Ishikawa (cell line): ENCODE measurements at regions not wholly inside any gene's neighbourhood (a gene's known extent, or its start where the extent isn't known, plus 50 kb on each side); places are given as distances from the start of the nearest gene placed in this dataset.

ENCODE experiments used
- CEBPB ChIP-seq: IDR thresholded peaks from 2 replicates; pipeline ENCODE4 v1.6.1; 2012
- CREB1 ChIP-seq: IDR thresholded peaks from 2 replicates; pipeline ENCODE4 v1.6.1; 2012; ENCODE audit warnings: low read depth
- EGR1 ChIP-seq: IDR thresholded peaks from 2 replicates; pipeline ENCODE4 v1.6.1; 2012
- EP300 ChIP-seq: IDR thresholded peaks from 2 replicates; pipeline ENCODE4 v1.6.1; 2012; ENCODE audit warnings: borderline replicate concordance
- FOXM1 ChIP-seq: IDR thresholded peaks from 2 replicates; pipeline ENCODE4 v1.6.1; 2012; ENCODE audit warnings: low read depth, borderline replicate concordance
- MAX ChIP-seq: IDR thresholded peaks from 2 replicates; pipeline ENCODE4 v1.6.1; 2012
- NFIC ChIP-seq: IDR thresholded peaks from 2 replicates; pipeline ENCODE4 v1.6.1; 2012
- RAD21 ChIP-seq: IDR thresholded peaks from 2 replicates; pipeline ENCODE4 v1.6.1; 2012; ENCODE audit warnings: low read depth
- REST ChIP-seq: IDR thresholded peaks from 2 replicates; pipeline ENCODE4 v1.6.1; 2012; ENCODE audit warnings: low read depth, mild to moderate bottlenecking
- TAF1 ChIP-seq: IDR thresholded peaks from 2 replicates; pipeline ENCODE4 v1.6.1; 2012; ENCODE audit warnings: low read depth, mild to moderate bottlenecking
- TCF12 ChIP-seq: IDR thresholded peaks from 2 replicates; pipeline ENCODE4 v1.6.1; 2012; ENCODE audit warnings: low read depth
- TEAD4 ChIP-seq: IDR thresholded peaks from 2 replicates; pipeline ENCODE4 v1.6.1; 2012
- USF1 ChIP-seq: IDR thresholded peaks from 2 replicates; pipeline ENCODE4 v1.6.1; 2012
- YY1 ChIP-seq: IDR thresholded peaks from 2 replicates; pipeline ENCODE4 v1.6.1; 2012; ENCODE audit warnings: low read depth
- ZBTB7A ChIP-seq: IDR thresholded peaks from 2 replicates; pipeline ENCODE4 v1.6.1; 2012; ENCODE audit warnings: low read depth

DNA sequence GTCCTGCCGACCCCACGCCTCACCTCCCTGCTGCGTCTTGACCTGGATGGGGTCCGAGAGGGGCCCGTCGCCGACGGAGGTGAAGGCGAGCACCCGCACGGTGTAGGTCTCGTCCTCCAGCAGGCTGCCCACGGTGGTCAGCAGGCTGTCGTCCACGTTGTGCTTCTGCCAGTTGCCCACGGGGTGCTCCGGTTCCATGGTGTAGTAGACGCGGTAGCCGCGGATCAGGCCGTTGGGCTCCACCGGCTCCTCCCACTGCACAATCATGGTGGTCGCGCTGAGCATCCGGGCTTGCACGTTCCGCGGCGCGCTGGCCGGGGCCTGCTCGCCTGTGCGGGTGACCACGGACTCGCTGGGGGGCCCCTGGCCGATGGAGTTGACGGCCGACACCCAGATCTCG is 96.7 kb downstream of the PTPRS start:
- TF ChIP-seq CEBPB: no peak
- TF ChIP-seq FOXM1: no peak
- TF ChIP-seq CREB1: no peak
- TF ChIP-seq MAX: no peak
- no peak for TF ChIP-seq TCF12
- no peak for TF ChIP-seq NFIC
- no peak for TF ChIP-seq EP300
- no peak for TF ChIP-seq RAD21
- TF ChIP-seq REST: no peak
- TF ChIP-seq YY1: no peak
- no peak for TF ChIP-seq EGR1
- no peak for TF ChIP-seq TEAD4
- no peak for TF ChIP-seq USF1
- TF ChIP-seq ZBTB7A: no peak
- TF ChIP-seq TAF1: no peak

DNA sequence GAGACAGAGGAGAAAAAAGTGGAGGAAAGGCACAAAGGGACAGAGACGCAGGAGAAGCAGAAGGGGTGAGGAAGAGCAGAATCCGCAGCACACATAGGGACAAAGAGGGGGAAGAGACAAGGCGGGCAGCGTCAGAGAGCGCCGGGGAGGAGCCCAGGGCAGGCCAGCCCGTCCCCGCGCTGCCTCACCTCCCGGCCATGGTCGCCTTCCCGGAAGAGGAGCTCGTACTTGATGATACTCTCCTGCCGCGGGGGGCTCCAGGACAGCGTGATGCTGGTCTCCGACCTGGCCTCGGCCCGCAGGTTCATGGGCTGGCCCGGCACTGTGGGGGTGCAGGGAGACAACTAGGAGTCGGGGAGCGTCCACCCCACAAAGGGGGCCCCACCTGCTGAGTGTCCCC is 100.6 kb downstream of the PTPRS start:
- TF ChIP-seq NFIC (no peak), CREB1 (no peak), USF1 (no peak), RAD21 (no peak), ZBTB7A (no peak), MAX (no peak), TEAD4 (no peak), CEBPB (no peak), EGR1 (no peak), REST (no peak), YY1 (no peak), EP300 (no peak), TAF1 (no peak), TCF12 (no peak), FOXM1 (no peak)

DNA sequence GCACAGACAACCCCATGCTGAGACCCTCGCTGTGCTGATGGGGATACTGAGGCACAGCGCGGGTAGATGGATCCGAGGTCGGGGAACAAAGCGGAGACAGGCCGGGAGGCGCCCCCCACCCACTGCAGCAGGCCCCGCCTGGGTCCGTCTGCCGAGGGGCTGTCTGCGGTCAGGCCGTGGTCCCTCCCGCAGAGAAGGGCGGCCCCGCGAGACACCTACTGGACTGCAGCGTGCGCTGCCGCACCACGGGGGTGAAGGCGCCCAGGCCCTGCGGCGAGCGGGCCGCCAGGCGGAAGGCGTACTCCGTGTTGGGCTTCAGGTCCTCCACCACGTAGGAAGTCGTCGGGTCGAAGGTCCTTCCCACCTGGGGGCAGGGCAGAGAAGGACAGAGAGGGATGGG is 101.9 kb downstream of the PTPRS start:
- no peak for TF ChIP-seq NFIC
- no peak for TF ChIP-seq CEBPB
- no peak for TF ChIP-seq FOXM1
- no peak for TF ChIP-seq USF1
- no peak for TF ChIP-seq ZBTB7A
- no peak for TF ChIP-seq EP300
- TF ChIP-seq YY1: no peak
- TF ChIP-seq TAF1: no peak
- TF ChIP-seq TCF12: no peak
- TF ChIP-seq TEAD4: no peak
- TF ChIP-seq CREB1: no peak

- no peak for TF ChIP-seq EGR1
- no peak for TF ChIP-seq CEBPB
- TF ChIP-seq ZBTB7A: no peak
- TF ChIP-seq YY1: no peak
- no peak for TF ChIP-seq CREB1
- no peak for TF ChIP-seq EP300
- TF ChIP-seq FOXM1: no peak
- TF ChIP-seq TAF1: no peak
- TF ChIP-seq TCF12: no peak
- TF ChIP-seq RAD21: no peak
- TF ChIP-seq REST: no peak
- no peak for TF ChIP-seq MAX
- TF ChIP-seq USF1: no peak
- TF ChIP-seq TEAD4: no peak
- no peak for TF ChIP-seq NFIC
Measured at GRCh38 chr19:5237939-5238480, 102.6 kb downstream of the PTPRS start.
